Erythroblast (primary cell): ENCODE measurements at regions not wholly inside any gene's neighbourhood (a gene's known extent, or its start where the extent isn't known, plus 50 kb on each side); places are given as distances from the start of the nearest gene placed in this dataset.

Experiments used
- GATA1 ChIP-seq: IDR thresholded peaks from 2 replicates; pipeline ENCODE4 v1.6.1; 2011; ENCODE audit warnings: low read depth, mild to moderate bottlenecking, control low read depth, low read length, moderate library complexity
- POLR2A ChIP-seq: IDR thresholded peaks from 2 replicates; pipeline ENCODE4 v1.6.1; 2011; ENCODE audit warnings: mild to moderate bottlenecking, low read length

GRCh38 chr10:56905051-56905450 is 544.0 kb upstream of the ZWINT start:
- TF ChIP-seq GATA1 (no peak), POLR2A (no peak)
